ENCODE measurements at regions not wholly inside any gene's neighbourhood (a gene's known extent, or its start where the extent isn't known, plus 50 kb on each side); places are given as distances from the start of the nearest gene placed in this dataset.

DNA sequence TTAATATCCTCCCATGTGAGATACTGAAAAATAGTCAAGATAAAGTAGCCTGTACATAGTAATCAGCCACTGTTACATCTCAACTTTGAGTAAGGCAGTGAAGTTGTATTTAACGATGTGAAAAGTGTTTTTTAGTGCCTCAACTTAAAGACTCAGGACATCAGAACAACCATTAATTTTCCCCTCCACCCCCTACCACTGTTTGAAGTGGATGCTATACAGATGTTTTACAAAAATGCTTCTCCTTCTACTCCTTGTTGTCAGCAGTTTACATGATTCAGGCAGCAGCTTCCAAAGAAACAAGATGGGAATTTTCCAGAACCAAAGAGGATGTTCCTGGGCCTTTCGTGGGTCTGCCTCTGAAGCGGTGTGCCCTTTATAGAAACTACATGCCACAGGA lies 143.6 kb downstream of the RPAP3 start:
- TF ChIP-seq SPI1 (IDR thresholded peaks at IDR 0.05; ENCODE audit: low read depth, low read length), result no peak
- TF ChIP-seq TAF1 (IDR thresholded peaks at IDR 0.05; ENCODE audit: low read depth, low read length), result no peak
- TF ChIP-seq POLR2A (IDR thresholded peaks at IDR 0.05; ENCODE audit: low read depth, low read length), result no peak
- no peak for TF ChIP-seq POU2F2 (IDR thresholded peaks at IDR 0.05; ENCODE audit: low read depth, low read length)
- no peak for TF ChIP-seq POLR2AphosphoS5 (IDR thresholded peaks at IDR 0.05; ENCODE audit: low read depth, low read length)
- no peak for TF ChIP-seq PAX5 (IDR thresholded peaks at IDR 0.05; ENCODE audit: insufficient read depth, low read length, severe bottlenecking)
- FAIRE-seq (no peak), DNase-seq (ENCODE audit: insufficient read length, low spot score) (no peak)

GRCh38 chr12:47561746-47562145 lies 144.1 kb downstream of the RPAP3 start:
- DNase-seq (ENCODE audit: insufficient read length, low spot score) (no peak), FAIRE-seq (no peak)
- TF ChIP-seq TAF1 (IDR thresholded peaks at IDR 0.05; ENCODE audit: low read depth, low read length) (no peak), PAX5 (IDR thresholded peaks at IDR 0.05; ENCODE audit: insufficient read depth, low read length, severe bottlenecking) (no peak), SPI1 (IDR thresholded peaks at IDR 0.05; ENCODE audit: low read depth, low read length) (no peak)

- DNase-seq (ENCODE audit: insufficient read length, low spot score) (no peak), FAIRE-seq (no peak)
- TF ChIP-seq SPI1 (IDR thresholded peaks at IDR 0.05; ENCODE audit: low read depth, low read length), result peak; percentile 52
- no peak for TF ChIP-seq POLR2A (IDR thresholded peaks at IDR 0.05; ENCODE audit: low read depth, low read length)
Observed at GRCh38 chr12:47560415-47560814, 145.4 kb downstream of the RPAP3 start.

DNA sequence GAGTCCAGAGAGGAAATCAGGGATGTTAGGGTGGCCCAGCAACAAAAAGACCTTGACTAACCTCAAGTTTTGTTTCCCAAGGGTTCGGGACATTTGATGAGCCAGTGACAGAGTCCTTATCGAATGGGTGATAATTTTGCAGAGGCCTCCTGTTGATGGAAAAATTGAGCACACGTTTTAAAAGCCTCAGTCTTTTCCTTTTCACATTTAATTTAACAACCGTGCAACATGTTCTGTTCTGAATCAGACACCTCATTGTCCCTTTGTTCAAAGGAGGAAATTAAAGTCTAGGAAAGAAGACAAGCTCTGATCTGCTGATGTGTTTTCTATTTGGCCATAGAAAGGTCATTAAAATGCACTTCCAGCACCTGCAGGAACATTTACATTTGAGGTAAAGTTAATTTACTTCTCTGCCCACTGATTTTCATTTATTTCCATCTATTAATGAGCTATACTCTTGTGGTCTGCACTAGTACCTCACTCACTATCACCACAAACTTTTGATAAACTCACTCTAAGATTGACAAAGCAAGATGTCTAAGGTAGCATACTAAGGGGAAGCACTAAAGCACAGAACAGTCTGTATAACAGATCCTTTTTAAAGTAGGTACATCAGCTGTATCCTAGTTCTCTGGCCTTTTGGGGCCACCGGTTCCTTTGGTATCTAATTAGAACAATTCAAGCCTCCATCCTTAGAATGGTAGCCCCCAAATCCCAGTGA lies 147.0 kb downstream of the RPAP3 start:
- FAIRE-seq (no peak), DNase-seq (ENCODE audit: insufficient read length, low spot score) (no peak)
- TF ChIP-seq TAF1 (IDR thresholded peaks at IDR 0.05; ENCODE audit: low read depth, low read length), result no peak
- no peak for TF ChIP-seq SPI1 (IDR thresholded peaks at IDR 0.05; ENCODE audit: low read depth, low read length)
- TF ChIP-seq POLR2A (IDR thresholded peaks at IDR 0.05; ENCODE audit: low read depth, low read length), result no peak
- no peak for TF ChIP-seq POU2F2 (IDR thresholded peaks at IDR 0.05; ENCODE audit: low read depth, low read length)
- TF ChIP-seq POLR2AphosphoS5 (IDR thresholded peaks at IDR 0.05; ENCODE audit: low read depth, low read length), result no peak
- TF ChIP-seq PAX5 (IDR thresholded peaks at IDR 0.05; ENCODE audit: insufficient read depth, low read length, severe bottlenecking), result no peak

GRCh38 chr12:47557386-47557785 lies 148.4 kb downstream of the RPAP3 start:
- no peak for FAIRE-seq
- DNase-seq (ENCODE audit: insufficient read length, low spot score), result no peak
- TF ChIP-seq POLR2AphosphoS5 (IDR thresholded peaks at IDR 0.05; ENCODE audit: low read depth, low read length) (no peak), SPI1 (IDR thresholded peaks at IDR 0.05; ENCODE audit: low read depth, low read length) (no peak), TAF1 (IDR thresholded peaks at IDR 0.05; ENCODE audit: low read depth, low read length) (no peak), POU2F2 (IDR thresholded peaks at IDR 0.05; ENCODE audit: low read depth, low read length) (no peak)

DNA sequence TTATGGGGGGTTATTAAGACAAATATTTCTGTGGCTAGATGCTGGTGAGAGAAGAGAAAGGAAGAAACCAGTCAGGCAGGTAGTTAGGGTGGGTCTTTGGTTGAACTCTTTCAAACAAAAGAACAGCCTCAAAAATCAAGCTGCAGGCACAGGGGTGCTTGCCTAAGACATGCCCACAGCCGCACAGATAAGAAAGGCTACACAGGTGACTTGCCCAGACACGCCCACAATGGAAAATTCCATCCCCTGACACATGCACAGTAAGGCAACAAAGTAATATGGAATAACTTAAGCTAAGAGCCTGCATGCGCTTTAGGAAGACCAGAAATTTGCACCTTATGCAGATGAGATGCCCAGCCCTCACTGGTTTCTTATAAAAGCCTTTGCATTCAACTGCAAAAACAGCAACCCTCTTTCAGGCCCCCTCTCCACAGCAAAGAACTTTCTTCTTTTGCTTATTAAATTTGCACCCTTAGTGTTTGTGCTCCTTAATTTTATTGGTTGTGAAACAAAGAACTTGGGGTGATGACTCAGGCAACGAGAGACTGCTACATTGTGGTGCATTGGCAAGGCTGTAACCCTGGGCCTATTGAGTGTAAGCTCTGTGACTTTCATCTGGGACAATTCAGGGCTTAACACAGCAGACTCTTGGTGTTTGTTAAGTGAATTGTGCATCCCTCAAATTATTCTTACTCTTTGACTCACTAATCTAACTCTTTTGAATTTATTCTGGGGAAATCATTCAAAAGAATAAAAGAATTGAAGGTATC lies 149.4 kb downstream of the RPAP3 start:
- DNase-seq (ENCODE audit: insufficient read length, low spot score) (no peak), FAIRE-seq (no peak)
- no peak for TF ChIP-seq SPI1 (IDR thresholded peaks at IDR 0.05; ENCODE audit: low read depth, low read length)
- no peak for TF ChIP-seq POU2F2 (IDR thresholded peaks at IDR 0.05; ENCODE audit: low read depth, low read length)
- no peak for TF ChIP-seq POLR2A (IDR thresholded peaks at IDR 0.05; ENCODE audit: low read depth, low read length)
- no peak for TF ChIP-seq TAF1 (IDR thresholded peaks at IDR 0.05; ENCODE audit: low read depth, low read length)
- TF ChIP-seq POLR2AphosphoS5 (IDR thresholded peaks at IDR 0.05; ENCODE audit: low read depth, low read length), result no peak
- TF ChIP-seq PAX5 (IDR thresholded peaks at IDR 0.05; ENCODE audit: insufficient read depth, low read length, severe bottlenecking), result no peak

- TF ChIP-seq TAF1 (IDR thresholded peaks at IDR 0.05; ENCODE audit: low read depth, low read length), result no peak
- no peak for TF ChIP-seq POU2F2 (IDR thresholded peaks at IDR 0.05; ENCODE audit: low read depth, low read length)
- no peak for TF ChIP-seq POLR2AphosphoS5 (IDR thresholded peaks at IDR 0.05; ENCODE audit: low read depth, low read length)
- TF ChIP-seq POLR2A (IDR thresholded peaks at IDR 0.05; ENCODE audit: low read depth, low read length), result no peak
- no peak for TF ChIP-seq PAX5 (IDR thresholded peaks at IDR 0.05; ENCODE audit: insufficient read depth, low read length, severe bottlenecking)
- no peak for TF ChIP-seq SPI1 (IDR thresholded peaks at IDR 0.05; ENCODE audit: low read depth, low read length)
- DNase-seq (ENCODE audit: insufficient read length, low spot score) (no peak), FAIRE-seq (no peak)
Observed at GRCh38 chr12:47554046-47554653, 151.7 kb downstream of the RPAP3 start.

DNA sequence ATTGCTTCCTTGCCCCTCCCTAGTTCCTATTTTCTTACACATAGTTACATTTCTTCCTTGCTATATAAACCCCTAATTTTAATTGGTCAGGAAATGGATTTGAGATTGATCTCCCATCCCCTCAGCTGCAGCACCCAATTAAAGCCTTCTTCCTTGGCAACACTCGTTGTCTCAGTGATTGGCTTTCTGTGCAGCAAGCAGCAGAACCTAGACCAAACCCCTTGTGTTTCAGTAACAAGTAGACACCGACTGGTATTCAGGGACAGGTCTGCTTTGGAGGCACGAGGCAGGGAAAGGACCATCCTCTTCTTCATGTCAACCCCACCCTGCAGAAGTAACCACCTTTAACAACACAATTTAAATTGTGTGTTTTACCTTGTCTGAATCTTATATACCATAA lies 152.6 kb downstream of the RPAP3 start:
- no peak for DNase-seq (ENCODE audit: insufficient read length, low spot score)
- no peak for FAIRE-seq
- TF ChIP-seq TAF1 (IDR thresholded peaks at IDR 0.05; ENCODE audit: low read depth, low read length) (no peak), POLR2A (IDR thresholded peaks at IDR 0.05; ENCODE audit: low read depth, low read length) (no peak), POLR2AphosphoS5 (IDR thresholded peaks at IDR 0.05; ENCODE audit: low read depth, low read length) (no peak), POU2F2 (IDR thresholded peaks at IDR 0.05; ENCODE audit: low read depth, low read length) (no peak), SPI1 (IDR thresholded peaks at IDR 0.05; ENCODE audit: low read depth, low read length) (no peak), PAX5 (IDR thresholded peaks at IDR 0.05; ENCODE audit: insufficient read depth, low read length, severe bottlenecking) (no peak)

GRCh38 chr12:47551426-47551851 lies 154.4 kb downstream of the RPAP3 start:
- TF ChIP-seq POLR2A (IDR thresholded peaks at IDR 0.05; ENCODE audit: low read depth, low read length), result no peak
- TF ChIP-seq POU2F2 (IDR thresholded peaks at IDR 0.05; ENCODE audit: low read depth, low read length), result no peak
- TF ChIP-seq PAX5 (IDR thresholded peaks at IDR 0.05; ENCODE audit: insufficient read depth, low read length, severe bottlenecking), result no peak
- no peak for TF ChIP-seq SPI1 (IDR thresholded peaks at IDR 0.05; ENCODE audit: low read depth, low read length)
- no peak for TF ChIP-seq TAF1 (IDR thresholded peaks at IDR 0.05; ENCODE audit: low read depth, low read length)
- TF ChIP-seq POLR2AphosphoS5 (IDR thresholded peaks at IDR 0.05; ENCODE audit: low read depth, low read length), result no peak
- DNase-seq (ENCODE audit: insufficient read length, low spot score), result no peak
- no peak for FAIRE-seq
